LHCN-M2 (cell line): ENCODE measurements at regions not wholly inside any gene's neighbourhood (a gene's known extent, or its start where the extent isn't known, plus 50 kb on each side); places are given as distances from the start of the nearest gene placed in this dataset.
"Not testable (repeated sequence)": the region's sequence is repeated elsewhere in the genome, so short reads cannot be mapped to it uniquely, and the experiment has no call there.

Experiments
- DNase-seq: peaks from one replicate; pipeline ENCODE4 v3.0.0-alpha.2; 2012; ENCODE audit warnings: low read depth

- DNase-seq = no peak
Observed at GRCh38 chr1:76687307-76688175, 179.7 kb upstream of the ST6GALNAC5 start.

- no peak for DNase-seq
Observed at GRCh38 chr1:76690766-76691165, 176.5 kb upstream of the ST6GALNAC5 start.

- no peak for DNase-seq
Observed at GRCh38 chr1:76695535-76695934, 171.7 kb upstream of the ST6GALNAC5 start.

- DNase-seq = no peak
Observed at GRCh38 chr1:76697361-76697760, 169.9 kb upstream of the ST6GALNAC5 start.

- DNase-seq = not testable (repeated sequence)
Observed at GRCh38 chr1:76699646-76700045, 167.6 kb upstream of the ST6GALNAC5 start.

- not testable (repeated sequence) for DNase-seq
Observed at GRCh38 chr1:76700200-76700599, 167.1 kb upstream of the ST6GALNAC5 start.

DNA sequence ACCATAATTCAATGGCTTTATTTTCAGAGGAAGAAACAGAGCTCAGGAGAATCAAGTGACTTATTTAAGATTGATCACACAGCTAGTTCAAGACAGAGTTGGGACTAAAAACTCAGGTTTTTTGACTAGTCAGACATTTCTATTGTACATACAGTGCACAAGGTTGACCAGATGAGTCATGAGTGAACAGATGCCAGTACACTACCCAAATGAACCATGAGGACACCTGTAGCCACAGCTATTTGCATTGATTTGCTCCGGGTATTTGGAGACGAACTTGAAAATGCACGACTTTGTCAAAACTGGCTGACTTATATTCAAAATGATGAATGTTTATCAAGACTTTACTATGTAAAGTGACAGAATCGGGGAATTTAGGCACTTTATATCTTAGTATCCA, 161.7 kb upstream of the ST6GALNAC5 start:
- no peak for DNase-seq

DNA sequence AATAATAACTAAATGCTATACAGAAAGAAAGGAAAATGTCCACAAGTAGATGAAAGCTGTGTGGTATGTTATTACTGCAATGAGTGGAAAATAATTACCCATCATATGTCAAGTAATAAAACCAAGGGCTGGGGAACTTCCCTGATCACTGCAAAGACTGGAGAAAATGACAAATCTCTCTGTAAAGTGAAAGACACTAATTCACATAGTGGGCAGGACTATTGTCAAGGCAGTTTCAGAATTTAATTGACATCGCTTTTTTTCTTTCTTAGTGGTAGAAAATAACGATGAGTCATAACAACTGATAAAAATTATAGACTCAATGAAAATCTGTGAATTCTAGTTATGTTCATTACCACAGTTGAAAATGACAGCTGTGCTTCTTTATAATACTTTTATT, 153.7 kb upstream of the ST6GALNAC5 start:
- DNase-seq = no peak

DNA sequence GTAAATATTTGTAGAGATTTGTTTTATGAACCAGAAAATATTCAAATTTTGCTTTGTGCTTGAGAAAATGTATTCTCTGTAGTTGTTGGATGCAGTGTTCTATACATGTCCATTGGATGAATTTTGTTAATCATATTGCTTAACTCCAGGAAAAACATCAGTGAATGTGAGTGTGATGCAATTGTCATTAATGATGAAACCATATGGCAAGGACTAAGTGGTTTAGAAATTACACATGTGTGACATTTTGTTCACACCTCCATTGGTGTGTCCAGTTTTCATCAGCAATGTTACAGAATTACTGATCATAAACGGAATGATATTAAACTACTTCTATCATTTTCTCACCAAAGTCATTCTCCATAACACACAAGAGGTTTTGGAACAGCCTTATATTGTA, 151.8 kb upstream of the ST6GALNAC5 start:
- DNase-seq = no peak

GRCh38 chr1:76723949-76724348, 143.3 kb upstream of the ST6GALNAC5 start:
- no peak for DNase-seq

- no peak for DNase-seq
Observed at GRCh38 chr1:76724816-76725215, 142.5 kb upstream of the ST6GALNAC5 start.

DNA sequence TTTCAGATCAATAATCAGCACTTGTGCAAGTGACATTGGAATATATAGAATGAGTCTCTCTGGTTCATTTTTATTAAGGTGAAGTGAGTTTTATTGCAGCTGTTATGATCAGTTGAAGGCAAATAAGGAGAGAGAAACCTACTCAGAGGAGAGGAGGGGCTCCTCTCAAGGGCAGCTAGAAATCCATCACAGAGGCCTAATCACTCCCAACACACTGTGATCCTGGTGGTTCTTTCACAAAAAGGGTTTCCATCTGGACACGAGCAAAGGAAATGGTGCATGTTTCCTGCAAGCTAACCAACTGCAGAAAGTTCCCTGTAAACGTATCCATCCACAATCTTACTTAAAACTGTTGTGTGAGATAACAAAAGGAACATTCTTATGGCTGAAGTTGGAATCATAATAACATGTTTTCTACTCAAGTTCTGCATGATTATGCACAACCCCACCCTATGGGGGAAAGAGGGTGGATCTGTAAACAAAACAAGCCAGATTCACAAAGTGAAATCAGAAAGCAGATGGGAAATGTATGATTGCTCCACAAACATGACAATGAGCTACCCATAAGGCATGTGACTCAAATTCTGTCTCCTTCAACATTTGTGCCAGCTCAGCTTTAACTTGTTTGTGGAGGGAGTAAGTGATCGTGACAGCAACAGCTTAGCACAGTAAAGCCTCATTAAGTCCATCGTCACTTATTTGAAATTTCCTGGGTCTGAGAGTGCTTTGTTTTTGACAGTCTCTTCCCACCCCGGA, 141.2 kb upstream of the ST6GALNAC5 start:
- DNase-seq = no peak

DNA sequence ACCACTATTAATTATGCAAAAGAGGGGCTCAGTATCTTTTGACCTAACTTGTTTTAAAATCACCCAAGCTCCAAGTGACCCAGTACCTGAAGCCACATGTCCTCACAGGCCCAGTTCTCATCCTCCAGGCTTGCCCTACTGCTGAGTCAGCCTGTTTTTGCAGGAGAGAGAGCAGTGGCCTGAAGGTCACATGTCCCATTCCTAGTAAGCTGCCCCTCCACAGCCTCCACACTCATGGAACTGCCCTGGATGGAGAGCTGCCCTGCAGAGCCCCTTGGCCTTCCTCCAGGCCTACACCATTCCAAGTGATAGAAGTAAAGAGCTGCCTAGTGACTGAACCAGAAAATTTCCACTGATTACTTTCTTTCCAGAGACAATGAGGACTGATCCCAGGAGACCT, 139.8 kb upstream of the ST6GALNAC5 start:
- DNase-seq = no peak

- DNase-seq = no peak
Observed at GRCh38 chr1:76729142-76729541, 138.1 kb upstream of the ST6GALNAC5 start.

DNA sequence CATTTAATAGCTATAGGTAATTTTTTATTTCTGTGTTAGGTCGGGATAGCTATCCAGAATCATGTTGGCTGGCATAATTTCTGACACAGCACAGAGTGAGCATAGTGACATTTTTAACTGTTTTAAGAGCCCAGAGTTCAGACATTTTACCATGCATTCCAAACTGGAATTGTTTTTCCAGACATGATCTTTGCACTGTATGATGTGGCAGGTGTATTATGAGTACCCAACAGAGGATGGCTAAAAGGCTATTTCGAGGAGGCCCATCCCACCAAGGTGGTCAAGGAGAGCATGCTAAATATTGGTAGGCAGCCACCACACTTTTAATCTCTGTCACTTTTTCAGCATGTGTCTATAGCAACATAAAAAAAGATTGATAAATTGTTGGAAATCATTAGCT, 137.3 kb upstream of the ST6GALNAC5 start:
- DNase-seq = no peak

DNA sequence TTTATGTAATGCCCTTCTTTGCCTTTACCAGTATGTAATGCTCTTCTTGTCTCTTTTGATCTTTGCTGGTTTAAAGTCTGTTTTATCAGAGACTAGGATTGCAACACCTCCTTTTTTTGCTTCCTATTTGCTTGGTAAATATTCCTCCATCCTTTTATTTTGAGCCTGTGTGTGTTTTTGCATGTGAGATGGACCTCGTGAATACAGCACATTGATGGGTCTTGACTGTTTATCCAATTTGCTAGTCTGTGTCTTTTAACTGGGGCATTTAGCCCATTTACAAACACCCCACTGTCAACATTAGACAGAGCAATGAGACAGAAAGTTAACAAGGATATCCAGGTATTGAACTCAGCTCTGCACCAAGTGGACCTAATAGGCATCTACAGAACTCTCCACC, 128.9 kb upstream of the ST6GALNAC5 start:
- DNase-seq = not testable (repeated sequence)

DNA sequence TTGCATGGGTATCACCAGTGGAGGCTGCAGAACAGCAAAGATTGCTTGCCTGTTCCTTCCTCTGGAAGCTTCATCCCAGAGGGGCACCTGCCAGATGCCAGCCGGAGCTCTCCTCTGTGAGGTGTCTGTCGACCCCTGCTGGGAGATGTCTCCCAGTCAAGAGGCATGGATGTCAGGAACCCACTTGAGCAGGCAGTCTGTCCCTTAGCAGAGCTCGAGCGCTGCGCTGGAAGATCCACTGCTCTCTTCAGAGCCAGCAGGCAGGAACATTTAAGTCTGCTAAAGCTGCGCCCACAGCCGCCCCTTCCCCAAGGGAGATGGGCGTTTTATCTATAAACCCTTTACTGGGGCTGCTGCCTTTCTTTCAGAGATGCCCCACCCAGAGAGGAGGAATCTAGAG, 126.3 kb upstream of the ST6GALNAC5 start:
- DNase-seq = not testable (repeated sequence)

DNA sequence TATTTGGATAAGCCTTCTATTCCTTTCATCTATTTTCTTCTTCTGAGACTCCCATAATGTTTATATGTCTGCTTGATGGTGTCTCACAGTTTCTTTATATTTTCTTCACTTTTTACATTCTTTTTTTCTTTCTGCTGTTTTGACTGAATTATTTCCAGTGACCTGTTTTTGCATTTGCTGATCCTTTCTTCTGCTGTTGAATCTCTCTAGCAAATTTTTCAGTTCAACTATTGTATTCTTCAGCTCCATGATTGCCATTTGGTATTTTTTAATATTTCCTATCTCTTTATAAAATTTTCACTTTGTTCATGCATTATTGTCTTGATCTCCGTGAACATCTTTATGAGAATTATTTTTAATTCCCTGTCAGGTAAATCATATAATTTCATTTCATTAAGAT, 122.3 kb upstream of the ST6GALNAC5 start:
- DNase-seq = no peak

- DNase-seq = no peak
Observed at GRCh38 chr1:76746206-76746605, 121.1 kb upstream of the ST6GALNAC5 start.

DNA sequence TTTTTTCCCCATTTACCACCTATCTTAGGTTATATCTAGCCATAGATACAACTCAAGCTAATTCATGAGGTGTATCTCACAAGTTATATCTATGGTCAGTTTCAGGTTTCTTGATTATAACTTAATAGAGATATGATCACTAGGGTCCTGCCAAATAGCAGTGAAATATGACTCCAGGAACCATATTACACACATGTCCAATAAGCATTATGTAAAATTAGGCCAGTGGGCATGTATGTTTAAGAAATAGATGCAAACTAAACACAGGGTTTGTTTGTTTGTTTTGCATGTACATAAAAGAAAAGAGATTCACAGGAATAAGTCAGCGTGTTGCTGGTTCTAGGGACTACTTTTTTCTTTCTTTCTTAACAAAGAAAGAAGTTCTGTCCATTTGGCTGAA, 112.5 kb upstream of the ST6GALNAC5 start:
- no peak for DNase-seq

GRCh38 chr1:76759171-76759860, 108.0 kb upstream of the ST6GALNAC5 start:
- no peak for DNase-seq

GRCh38 chr1:76759950-76760349, 107.3 kb upstream of the ST6GALNAC5 start:
- DNase-seq = peak; percentile 8
